ENCODE measurements at regions not wholly inside any gene's neighbourhood (a gene's known extent, or its start where the extent isn't known, plus 50 kb on each side); places are given as distances from the start of the nearest gene placed in this dataset.

- no peak overlapping the region for H3K23ac ChIP-seq (ENCODE audit: low read length)
- no peaks in the 10 kb centered on the region for H3K79me1 ChIP-seq (ENCODE audit: low read length)
- H3K27me3 ChIP-seq (ENCODE audit: insufficient read depth, low read length, poor library complexity), result no peaks in the 10 kb centered on the region
- no peak overlapping the region for H2BK5ac ChIP-seq (ENCODE audit: low read length)
- H2BK15ac ChIP-seq (replicated peaks; ENCODE audit: low read depth), result no peak overlapping the region
- no peaks in the 10 kb centered on the region for H3K4me1 ChIP-seq (ENCODE audit: control insufficient read depth, low read depth, low read length)
- H3K4me2 ChIP-seq (ENCODE audit: low read length), result no peak overlapping the region
- no peaks in the 10 kb centered on the region for H3K36me3 ChIP-seq (ENCODE audit: control insufficient read depth, insufficient read depth, low read length)
- no peak overlapping the region for H3K18ac ChIP-seq (ENCODE audit: low read length)
- H4K5ac ChIP-seq (ENCODE audit: low read length), result no peak overlapping the region
- H3K56ac ChIP-seq (ENCODE audit: low read length), result no peak overlapping the region
- no peak overlapping the region for H2AK5ac ChIP-seq (ENCODE audit: low read length)
- no peaks in the 10 kb centered on the region for H3K79me2 ChIP-seq (ENCODE audit: control insufficient read depth, insufficient read depth, low read length)
- H4K8ac ChIP-seq (ENCODE audit: low read depth, low read length), result no peak overlapping the region
- DNase-seq, result no peak
- no peak overlapping the region for H3K4me3 ChIP-seq (ENCODE audit: low read length)
- H3K4ac ChIP-seq (ENCODE audit: low read depth, low read length), result no peak overlapping the region
- H3K27ac ChIP-seq (ENCODE audit: low read depth, low read length), result no peak overlapping the region
- no peak overlapping the region for H2BK120ac ChIP-seq (ENCODE audit: low read depth, low read length)
- no CpG with 5 or more reads among the region's 2 CpGs for WGBS (ENCODE audit: extremely low coverage, insufficient coverage, low lambda C conversion rate)
- no peak overlapping the region for H3K9ac ChIP-seq (ENCODE audit: low read length)
Measured at GRCh38 chr14:39562175-39562574, 129.9 kb upstream of the FBXO33 start.

GRCh38 chr14:39558525-39558924 is 126.3 kb upstream of the FBXO33 start:
- no peak for DNase-seq
- Histone ChIP-seq H2BK15ac (replicated peaks; ENCODE audit: low read depth) (no peak overlapping the region), H3K23ac (ENCODE audit: low read length) (no peak overlapping the region), H4K5ac (ENCODE audit: low read length) (no peak overlapping the region), H3K36me3 (ENCODE audit: control insufficient read depth, insufficient read depth, low read length) (no peaks in the 10 kb centered on the region), H2BK120ac (ENCODE audit: low read depth, low read length) (no peak overlapping the region), H2AK5ac (ENCODE audit: low read length) (no peak overlapping the region), H3K4me3 (ENCODE audit: low read length) (no peak overlapping the region), H2BK5ac (ENCODE audit: low read length) (no peak overlapping the region), H3K9ac (ENCODE audit: low read length) (no peak overlapping the region), H3K4ac (ENCODE audit: low read depth, low read length) (no peak overlapping the region), H3K4me1 (ENCODE audit: control insufficient read depth, low read depth, low read length) (no peaks in the 10 kb centered on the region), H3K79me1 (ENCODE audit: low read length) (no peaks in the 10 kb centered on the region), H3K79me2 (ENCODE audit: control insufficient read depth, insufficient read depth, low read length) (no peaks in the 10 kb centered on the region), H3K27ac (ENCODE audit: low read depth, low read length) (no peak overlapping the region), H3K27me3 (ENCODE audit: insufficient read depth, low read length, poor library complexity) (no peaks in the 10 kb centered on the region), H3K4me2 (ENCODE audit: low read length) (no peak overlapping the region), H4K8ac (ENCODE audit: low read depth, low read length) (no peak overlapping the region), H3K56ac (ENCODE audit: low read length) (no peak overlapping the region), H3K18ac (ENCODE audit: low read length) (no peak overlapping the region)
- WGBS (ENCODE audit: extremely low coverage, insufficient coverage, low lambda C conversion rate), result no CpG with 5 or more reads among the region's 1 CpG

- Histone ChIP-seq H2AK5ac (ENCODE audit: low read length) (no peak overlapping the region), H3K4me1 (ENCODE audit: control insufficient read depth, low read depth, low read length) (no peaks in the 10 kb centered on the region), H4K8ac (ENCODE audit: low read depth, low read length) (no peak overlapping the region), H3K56ac (ENCODE audit: low read length) (no peak overlapping the region), H3K9ac (ENCODE audit: low read length) (no peak overlapping the region), H2BK15ac (replicated peaks; ENCODE audit: low read depth) (no peak overlapping the region), H2BK120ac (ENCODE audit: low read depth, low read length) (no peak overlapping the region), H3K4ac (ENCODE audit: low read depth, low read length) (no peak overlapping the region), H3K4me3 (ENCODE audit: low read length) (no peak overlapping the region), H2BK5ac (ENCODE audit: low read length) (no peak overlapping the region), H3K18ac (ENCODE audit: low read length) (no peak overlapping the region), H3K27ac (ENCODE audit: low read depth, low read length) (no peak overlapping the region), H3K4me2 (ENCODE audit: low read length) (no peak overlapping the region), H3K23ac (ENCODE audit: low read length) (no peak overlapping the region), H3K79me1 (ENCODE audit: low read length) (no peaks in the 10 kb centered on the region), H3K36me3 (ENCODE audit: control insufficient read depth, insufficient read depth, low read length) (no peaks in the 10 kb centered on the region), H3K27me3 (ENCODE audit: insufficient read depth, low read length, poor library complexity) (no peaks in the 10 kb centered on the region), H4K5ac (ENCODE audit: low read length) (no peak overlapping the region), H3K79me2 (ENCODE audit: control insufficient read depth, insufficient read depth, low read length) (no peaks in the 10 kb centered on the region)
- no peak for DNase-seq
- WGBS (ENCODE audit: extremely low coverage, insufficient coverage, low lambda C conversion rate), result no CpG with 5 or more reads among the region's 4 CpGs
Measured at GRCh38 chr14:39555749-39556148, 123.5 kb upstream of the FBXO33 start.

DNA sequence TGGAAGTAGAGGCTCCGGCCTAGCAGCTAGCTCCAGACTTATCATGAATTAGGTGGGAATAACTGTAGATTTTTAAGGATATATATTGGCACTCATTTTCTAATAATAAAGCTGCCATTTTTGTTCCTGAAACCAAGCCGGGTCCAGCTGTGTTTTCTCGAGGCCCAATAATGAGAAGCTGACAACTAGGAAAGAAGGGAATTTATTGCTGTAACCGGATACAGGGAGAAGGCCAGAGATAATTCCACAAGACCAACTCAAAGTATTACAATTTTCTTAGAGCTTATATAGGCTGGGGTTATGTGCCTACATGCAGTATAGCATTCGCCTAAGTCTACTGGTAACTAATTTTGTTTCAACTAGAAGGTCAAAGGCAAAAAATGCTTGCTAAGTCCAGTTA is 122.3 kb upstream of the FBXO33 start:
- Histone ChIP-seq H3K56ac (ENCODE audit: low read length) (no peak overlapping the region), H3K18ac (ENCODE audit: low read length) (no peak overlapping the region), H3K4me1 (ENCODE audit: control insufficient read depth, low read depth, low read length) (no peaks in the 10 kb centered on the region), H3K4me3 (ENCODE audit: low read length) (no peak overlapping the region), H2BK5ac (ENCODE audit: low read length) (no peak overlapping the region), H4K8ac (ENCODE audit: low read depth, low read length) (no peak overlapping the region), H3K36me3 (ENCODE audit: control insufficient read depth, insufficient read depth, low read length) (no peaks in the 10 kb centered on the region), H3K23ac (ENCODE audit: low read length) (no peak overlapping the region), H4K5ac (ENCODE audit: low read length) (no peak overlapping the region), H3K27me3 (ENCODE audit: insufficient read depth, low read length, poor library complexity) (no peaks in the 10 kb centered on the region), H2BK15ac (replicated peaks; ENCODE audit: low read depth) (no peak overlapping the region), H3K79me1 (ENCODE audit: low read length) (no peaks in the 10 kb centered on the region), H3K27ac (ENCODE audit: low read depth, low read length) (no peak overlapping the region), H2BK120ac (ENCODE audit: low read depth, low read length) (no peak overlapping the region), H3K4me2 (ENCODE audit: low read length) (no peak overlapping the region), H3K4ac (ENCODE audit: low read depth, low read length) (no peak overlapping the region), H3K9ac (ENCODE audit: low read length) (no peak overlapping the region), H3K79me2 (ENCODE audit: control insufficient read depth, insufficient read depth, low read length) (no peaks in the 10 kb centered on the region), H2AK5ac (ENCODE audit: low read length) (no peak overlapping the region)
- no peak for DNase-seq
- WGBS (ENCODE audit: extremely low coverage, insufficient coverage, low lambda C conversion rate), result no CpG with 5 or more reads among the region's 5 CpGs

- H2AK5ac ChIP-seq (ENCODE audit: low read length), result no peak overlapping the region
- H3K9ac ChIP-seq (ENCODE audit: low read length), result no peak overlapping the region
- no peak overlapping the region for H4K5ac ChIP-seq (ENCODE audit: low read length)
- H3K4me1 ChIP-seq (ENCODE audit: control insufficient read depth, low read depth, low read length), result no peaks in the 10 kb centered on the region
- no peak overlapping the region for H3K18ac ChIP-seq (ENCODE audit: low read length)
- H3K4ac ChIP-seq (ENCODE audit: low read depth, low read length), result no peak overlapping the region
- no CpG with 5 or more reads among the region's 4 CpGs for WGBS (ENCODE audit: extremely low coverage, insufficient coverage, low lambda C conversion rate)
- no peaks in the 10 kb centered on the region for H3K79me2 ChIP-seq (ENCODE audit: control insufficient read depth, insufficient read depth, low read length)
- no peak overlapping the region for H3K27ac ChIP-seq (ENCODE audit: low read depth, low read length)
- H2BK15ac ChIP-seq (replicated peaks; ENCODE audit: low read depth), result no peak overlapping the region
- H3K4me3 ChIP-seq (ENCODE audit: low read length), result no peak overlapping the region
- no peaks in the 10 kb centered on the region for H3K36me3 ChIP-seq (ENCODE audit: control insufficient read depth, insufficient read depth, low read length)
- H3K4me2 ChIP-seq (ENCODE audit: low read length), result no peak overlapping the region
- H4K8ac ChIP-seq (ENCODE audit: low read depth, low read length), result no peak overlapping the region
- no peaks in the 10 kb centered on the region for H3K27me3 ChIP-seq (ENCODE audit: insufficient read depth, low read length, poor library complexity)
- no peak overlapping the region for H3K56ac ChIP-seq (ENCODE audit: low read length)
- DNase-seq, result no peak
- H2BK120ac ChIP-seq (ENCODE audit: low read depth, low read length), result no peak overlapping the region
- no peak overlapping the region for H2BK5ac ChIP-seq (ENCODE audit: low read length)
- H3K79me1 ChIP-seq (ENCODE audit: low read length), result no peaks in the 10 kb centered on the region
- H3K23ac ChIP-seq (ENCODE audit: low read length), result no peak overlapping the region
Measured at GRCh38 chr14:39548358-39548757, 116.1 kb upstream of the FBXO33 start.

DNA sequence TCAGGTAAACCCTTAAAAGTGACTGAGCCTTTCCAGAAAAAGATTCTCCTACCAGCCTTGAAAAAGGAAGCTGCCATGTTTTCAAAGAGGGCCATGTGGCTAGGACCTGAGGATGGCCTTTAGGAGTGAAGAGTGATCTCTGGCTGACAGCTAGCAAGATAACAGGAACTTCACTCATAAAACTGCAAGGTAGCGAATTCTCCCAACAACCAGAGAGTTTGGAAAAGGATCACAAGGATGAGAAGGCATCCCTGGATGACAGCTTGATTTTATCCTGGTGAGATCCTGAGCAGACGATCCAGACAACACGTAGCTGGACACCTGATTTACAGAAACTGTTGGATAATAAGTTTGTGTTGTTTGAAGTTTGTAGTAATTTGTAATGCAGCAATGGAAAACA is 115.6 kb upstream of the FBXO33 start:
- WGBS (ENCODE audit: extremely low coverage, insufficient coverage, low lambda C conversion rate), result no CpG with 5 or more reads among the region's 3 CpGs
- H2BK5ac ChIP-seq (ENCODE audit: low read length), result no peak overlapping the region
- no peak for DNase-seq
- no peak overlapping the region for H3K9ac ChIP-seq (ENCODE audit: low read length)
- no peaks in the 10 kb centered on the region for H3K4me1 ChIP-seq (ENCODE audit: control insufficient read depth, low read depth, low read length)
- H3K36me3 ChIP-seq (ENCODE audit: control insufficient read depth, insufficient read depth, low read length), result no peaks in the 10 kb centered on the region
- H3K56ac ChIP-seq (ENCODE audit: low read length), result no peak overlapping the region
- H3K79me2 ChIP-seq (ENCODE audit: control insufficient read depth, insufficient read depth, low read length), result no peaks in the 10 kb centered on the region
- H2BK120ac ChIP-seq (ENCODE audit: low read depth, low read length), result no peak overlapping the region
- no peak overlapping the region for H3K23ac ChIP-seq (ENCODE audit: low read length)
- H4K8ac ChIP-seq (ENCODE audit: low read depth, low read length), result no peak overlapping the region
- no peak overlapping the region for H2AK5ac ChIP-seq (ENCODE audit: low read length)
- no peaks in the 10 kb centered on the region for H3K79me1 ChIP-seq (ENCODE audit: low read length)
- H2BK15ac ChIP-seq (replicated peaks; ENCODE audit: low read depth), result no peak overlapping the region
- H4K5ac ChIP-seq (ENCODE audit: low read length), result no peak overlapping the region
- H3K18ac ChIP-seq (ENCODE audit: low read length), result no peak overlapping the region
- no peaks in the 10 kb centered on the region for H3K27me3 ChIP-seq (ENCODE audit: insufficient read depth, low read length, poor library complexity)
- no peak overlapping the region for H3K27ac ChIP-seq (ENCODE audit: low read depth, low read length)
- H3K4me2 ChIP-seq (ENCODE audit: low read length), result no peak overlapping the region
- no peak overlapping the region for H3K4me3 ChIP-seq (ENCODE audit: low read length)
- H3K4ac ChIP-seq (ENCODE audit: low read depth, low read length), result no peak overlapping the region

All from mesendoderm (in vitro differentiated cells).